H9 (cell line): ENCODE measurements at regions not wholly inside any gene's neighbourhood (a gene's known extent, or its start where the extent isn't known, plus 50 kb on each side); places are given as distances from the start of the nearest gene placed in this dataset.

Experiments used
- DNase-seq: peaks from one replicate; pipeline ENCODE4 v3.0.0-alpha.2; 2017
- H2AFZ ChIP-seq: one replicate; pipeline ENCODE4 v1.6.1; 2013; ENCODE audit warnings: mild to moderate bottlenecking, low read length, control low read depth, moderate library complexity
- H2AK5ac ChIP-seq: 2 replicates; pipeline ENCODE4 v1.6.1; 2013; ENCODE audit warnings: low read length, control low read depth, mixed read lengths; ENCODE audit not compliant: insufficient read length
- H2BK120ac ChIP-seq: one replicate; pipeline ENCODE4 v1.6.1; 2013; ENCODE audit warnings: low read depth, mild to moderate bottlenecking, low read length, control low read depth, inconsistent platforms; ENCODE audit not compliant: poor library complexity, severe bottlenecking
- H2BK12ac ChIP-seq: 2 replicates; pipeline ENCODE4 v1.6.1; 2013; ENCODE audit warnings: low read length, control low read depth, mixed read lengths, low read depth; ENCODE audit not compliant: insufficient read length
- H2BK15ac ChIP-seq: 2 replicates; pipeline ENCODE4 v1.6.1; 2013; ENCODE audit warnings: low read depth, low read length, control low read depth
- H2BK20ac ChIP-seq: one replicate; pipeline ENCODE4 v1.6.1; 2013; ENCODE audit warnings: low read depth, mild to moderate bottlenecking, low read length, control low read depth, inconsistent platforms; ENCODE audit not compliant: poor library complexity, severe bottlenecking
- H2BK5ac ChIP-seq: 2 replicates; pipeline ENCODE4 v1.6.1; 2013; ENCODE audit warnings: low read length, control low read depth, mixed read lengths; ENCODE audit not compliant: insufficient read length
- H3K14ac ChIP-seq: 2 replicates; pipeline ENCODE4 v1.6.1; 2013; ENCODE audit warnings: low read length, control low read depth; ENCODE audit not compliant: insufficient read depth
- H3K18ac ChIP-seq: 2 replicates; pipeline ENCODE4 v1.6.1; 2013; ENCODE audit warnings: low read depth, mild to moderate bottlenecking, mixed read lengths, low read length, control low read depth; ENCODE audit not compliant: insufficient read length
- H3K23ac ChIP-seq: 2 replicates; pipeline ENCODE4 v1.6.1; 2013; ENCODE audit warnings: low read length, control low read depth, mixed read lengths, low read depth; ENCODE audit not compliant: insufficient read length
- H3K23me2 ChIP-seq: 2 replicates; pipeline ENCODE4 v1.6.1; 2013; ENCODE audit warnings: low read depth, mild to moderate bottlenecking, mixed read lengths, low read length, control low read depth; ENCODE audit not compliant: insufficient read length, poor library complexity, severe bottlenecking
- H3K27ac ChIP-seq: 2 replicates; pipeline ENCODE4 v1.5.1; 2013; ENCODE audit warnings: low read length, control low read depth, mixed read lengths, low read depth; ENCODE audit not compliant: insufficient read length
- H3K27me3 ChIP-seq: 2 replicates; pipeline ENCODE4 v1.6.1; 2013; ENCODE audit warnings: low read length, control low read depth, inconsistent platforms; ENCODE audit not compliant: insufficient read depth
- H3K4ac ChIP-seq: 2 replicates; pipeline ENCODE4 v1.6.1; 2013; ENCODE audit warnings: low read depth, mild to moderate bottlenecking, control low read depth, inconsistent platforms, low read length, moderate library complexity
- H3K4me1 ChIP-seq: 2 replicates; pipeline ENCODE4 v1.6.1; 2013; ENCODE audit warnings: low read length, control low read depth, inconsistent platforms; ENCODE audit not compliant: insufficient read depth
- H3K4me2 ChIP-seq: 2 replicates; pipeline ENCODE4 v1.6.1; 2013; ENCODE audit warnings: low read length, control low read depth, mixed read lengths; ENCODE audit not compliant: insufficient read length, insufficient read depth
- H3K56ac ChIP-seq: 2 replicates; pipeline ENCODE4 v1.6.1; 2013; ENCODE audit warnings: low read depth, mild to moderate bottlenecking, mixed read lengths, low read length, control low read depth; ENCODE audit not compliant: insufficient read length
- H3K79me1 ChIP-seq: 2 replicates; pipeline ENCODE4 v1.6.1; 2013; ENCODE audit warnings: low read depth, mild to moderate bottlenecking, moderate library complexity, low read length, control low read depth, inconsistent platforms; ENCODE audit not compliant: insufficient read depth, poor library complexity, severe bottlenecking
- H3K79me2 ChIP-seq: 2 replicates; pipeline ENCODE4 v1.6.1; 2013; ENCODE audit warnings: low read length, control low read depth, inconsistent platforms; ENCODE audit not compliant: insufficient read depth
- H3K9ac ChIP-seq: 2 replicates; pipeline ENCODE4 v1.6.1; 2013; ENCODE audit warnings: low read length, control low read depth, mixed read lengths; ENCODE audit not compliant: insufficient read length; ENCODE audit errors: extremely low read depth
- H3K9me3 ChIP-seq: one replicate; pipeline ENCODE4 v1.6.1; 2013; ENCODE audit warnings: low read depth, low read length, inconsistent platforms; ENCODE audit not compliant: control insufficient read depth
- H3T11ph ChIP-seq: one replicate; pipeline ENCODE4 v1.6.1; 2013; ENCODE audit warnings: mild to moderate bottlenecking, low read length, control low read depth, inconsistent platforms
- H4K20me1 ChIP-seq: one replicate; pipeline ENCODE4 v1.6.1; 2013; ENCODE audit not compliant: control insufficient read depth, insufficient read length, insufficient read depth
- H4K5ac ChIP-seq: 2 replicates; pipeline ENCODE4 v1.6.1; 2013; ENCODE audit warnings: low read depth, mild to moderate bottlenecking, mixed read lengths, low read length, control low read depth; ENCODE audit not compliant: insufficient read length
- H4K8ac ChIP-seq: replicated peaks from 2 replicates; pipeline ENCODE4 v1.6.1; 2013; ENCODE audit warnings: low read length, control low read depth, mixed read lengths, low read depth; ENCODE audit not compliant: insufficient read length
- H4K91ac ChIP-seq: 2 replicates; pipeline ENCODE4 v1.6.1; 2013; ENCODE audit warnings: low read depth, mild to moderate bottlenecking, moderate library complexity, mixed read lengths, low read length, control low read depth; ENCODE audit not compliant: insufficient read length
- H3K27ac Mint-ChIP-seq, 3 experiments: 2 replicates in 2 of 3; 3 replicates in 1 of 3; pipeline ENCODE4 v1.8.0; 2020 to 2021; ENCODE audit warnings: mixed read lengths in 3 of 3, mild to moderate bottlenecking in 1 of 3, moderate library complexity in 1 of 3
- H3K27me3 Mint-ChIP-seq: 2 replicates; pipeline ENCODE4 v1.8.0; 2021; ENCODE audit warnings: low read depth, mild to moderate bottlenecking, moderate library complexity, mixed read lengths
- H3K36me3 Mint-ChIP-seq, 3 experiments: 2 replicates in 2 of 3; 3 replicates in 1 of 3; pipeline ENCODE4 v1.8.0; 2020 to 2021; ENCODE audit warnings: low read depth in 3 of 3, mixed read lengths in 3 of 3; ENCODE audit not compliant: insufficient read depth in 1 of 3
- H3K4me1 Mint-ChIP-seq, 2 experiments: 2 replicates each; pipeline ENCODE4 v1.8.0; 2020; ENCODE audit warnings: mixed read lengths in 2 of 2
- H3K4me3 Mint-ChIP-seq, 2 experiments: 2 replicates in 1 of 2; 3 replicates in 1 of 2; pipeline ENCODE4 v1.8.0; 2020 to 2021; ENCODE audit warnings: mild to moderate bottlenecking in 2 of 2, mixed read lengths in 2 of 2, moderate library complexity in 1 of 2
- H3K9me3 Mint-ChIP-seq, 2 experiments: 2 replicates in 1 of 2; 3 replicates in 1 of 2; pipeline ENCODE4 v1.8.0; 2020; ENCODE audit warnings: mild to moderate bottlenecking in 2 of 2, mixed read lengths in 2 of 2, moderate library complexity in 1 of 2
- CTCF ChIP-seq: fragments of 200-600 bp; sonication (generic); conservative IDR thresholded peaks from 3 replicates; pipeline ENCODE4 v1.8.0; 2021; ENCODE audit warnings: antibody characterized with exemption, mild to moderate bottlenecking
- WGBS: extraction: QIAGEN DNeasy Blood & Tissue Kit; methylation state at CpG from one replicate; pipeline ENCODE4 v1.1.7; 2013; ENCODE audit warnings: missing lambda C conversion rate, low lambda C conversion rate, mixed read lengths; ENCODE audit not compliant: insufficient read length; ENCODE audit errors: extremely low coverage; 5-methylcytosine and 5-hydroxymethylcytosine counted together

- no peak overlapping the region for H3K9ac ChIP-seq
- H3K36me3 Mint-ChIP-seq: no peaks in the 10 kb centered on the region
- no peak overlapping the region for H3K27ac Mint-ChIP-seq
- H3K14ac ChIP-seq: no peak overlapping the region
- no peaks in the 10 kb centered on the region for H4K20me1 ChIP-seq
- H3K56ac ChIP-seq: no peak overlapping the region
- no peaks in the 10 kb centered on the region for H3K9me3 ChIP-seq
- no peak overlapping the region for H2BK120ac ChIP-seq
- H2BK15ac ChIP-seq: no peak overlapping the region
- H3K27me3 ChIP-seq: no peaks in the 10 kb centered on the region
- no peaks in the 10 kb centered on the region for H3K79me1 ChIP-seq
- no peaks in the 10 kb centered on the region for H3K79me2 ChIP-seq
- no CpG with 5 or more reads among the region's 4 CpGs for WGBS
- no peak overlapping the region for H3K18ac ChIP-seq
- no peak overlapping the region for H4K91ac ChIP-seq
- no peak overlapping the region for H2BK20ac ChIP-seq
- no peak for TF ChIP-seq CTCF
- no peak overlapping the region for H3K4me3 Mint-ChIP-seq
- no peak overlapping the region for H2AFZ ChIP-seq
- no peaks in the 10 kb centered on the region for H3K4me1 Mint-ChIP-seq
- H3K4ac ChIP-seq: no peak overlapping the region
- H3K4me1 ChIP-seq: no peaks in the 10 kb centered on the region
- H2BK12ac ChIP-seq: no peak overlapping the region
- no peak overlapping the region for H2AK5ac ChIP-seq
- H3K27ac ChIP-seq: no peak overlapping the region
- no peak for DNase-seq
- H4K8ac ChIP-seq: no peak overlapping the region
- no peak overlapping the region for H2BK5ac ChIP-seq
- H4K5ac ChIP-seq: no peak overlapping the region
- H3K4me2 ChIP-seq: no peak overlapping the region
- no peaks in the 10 kb centered on the region for H3K27me3 Mint-ChIP-seq
- no peak overlapping the region for H3K23ac ChIP-seq
- no peak overlapping the region for H3T11ph ChIP-seq
- no peaks in the 10 kb centered on the region for H3K23me2 ChIP-seq
- no peaks in the 10 kb centered on the region for H3K9me3 Mint-ChIP-seq
These were observed 258.4 kb upstream of the DPYD start for GRCh38 chr1:98179151-98179773.
